PFSK-1 (cell line): ENCODE measurements at regions not wholly inside any gene's neighbourhood (a gene's known extent, or its start where the extent isn't known, plus 50 kb on each side); places are given as distances from the start of the nearest gene placed in this dataset.

Source experiments
- FOXP2 ChIP-seq: optimal IDR thresholded peaks from 2 replicates; pipeline ENCODE3; 2011; ENCODE audit warnings: borderline replicate concordance, control low read depth, inconsistent platforms; ENCODE audit not compliant: insufficient read depth; ENCODE audit errors: extremely low read length, extremely low read depth
- POLR2AphosphoS5 ChIP-seq: IDR thresholded peaks from 2 replicates; pipeline ENCODE4 v1.6.1; 2012; ENCODE audit warnings: low read depth, mild to moderate bottlenecking, control low read depth, low read length, moderate library complexity
- SIN3A ChIP-seq: IDR thresholded peaks from 2 replicates; pipeline ENCODE4 v1.6.1; 2012; ENCODE audit warnings: mild to moderate bottlenecking, low read length, moderate library complexity, borderline replicate concordance; ENCODE audit not compliant: insufficient read depth
- TAF1 ChIP-seq: IDR thresholded peaks from 2 replicates; pipeline ENCODE4 v1.6.1; 2012; ENCODE audit warnings: low read length, control low read depth, borderline replicate concordance; ENCODE audit not compliant: insufficient read depth
- TF ChIP-seq, protein P1 (sequence below), 2 experiments: IDR thresholded peaks; 2 replicates each; pipeline versions ENCODE4 v1.6.1 to v1.8.0; 2011 to 2012; ENCODE audit warnings: low read depth in 2 of 2, low read length in 2 of 2, control low read depth in 1 of 2, inconsistent platforms in 1 of 2, mild to moderate bottlenecking in 1 of 2, moderate library complexity in 1 of 2; ENCODE audit not compliant: insufficient read depth in 1 of 2

DNA sequence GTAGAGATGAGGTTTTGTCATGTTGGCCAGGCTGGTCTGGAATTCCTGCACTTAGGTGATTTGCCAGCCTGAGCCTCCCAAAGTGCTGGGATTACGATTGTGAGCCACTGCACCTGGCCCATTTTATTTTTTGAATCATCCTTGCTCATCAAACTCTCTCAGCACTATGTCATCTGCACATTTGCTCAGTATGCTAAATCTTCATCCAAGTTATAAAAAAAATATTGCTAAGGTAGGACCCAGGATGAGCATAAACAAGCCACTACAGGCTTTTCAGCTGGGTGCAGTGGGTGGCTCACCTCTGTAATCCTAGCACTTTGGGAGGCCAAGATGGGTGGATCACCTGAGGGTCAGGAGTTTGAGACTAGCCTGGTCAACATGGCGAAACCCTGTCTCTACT is 510.1 kb upstream of the LARGE1 start:
- TF ChIP-seq, protein P1, sequence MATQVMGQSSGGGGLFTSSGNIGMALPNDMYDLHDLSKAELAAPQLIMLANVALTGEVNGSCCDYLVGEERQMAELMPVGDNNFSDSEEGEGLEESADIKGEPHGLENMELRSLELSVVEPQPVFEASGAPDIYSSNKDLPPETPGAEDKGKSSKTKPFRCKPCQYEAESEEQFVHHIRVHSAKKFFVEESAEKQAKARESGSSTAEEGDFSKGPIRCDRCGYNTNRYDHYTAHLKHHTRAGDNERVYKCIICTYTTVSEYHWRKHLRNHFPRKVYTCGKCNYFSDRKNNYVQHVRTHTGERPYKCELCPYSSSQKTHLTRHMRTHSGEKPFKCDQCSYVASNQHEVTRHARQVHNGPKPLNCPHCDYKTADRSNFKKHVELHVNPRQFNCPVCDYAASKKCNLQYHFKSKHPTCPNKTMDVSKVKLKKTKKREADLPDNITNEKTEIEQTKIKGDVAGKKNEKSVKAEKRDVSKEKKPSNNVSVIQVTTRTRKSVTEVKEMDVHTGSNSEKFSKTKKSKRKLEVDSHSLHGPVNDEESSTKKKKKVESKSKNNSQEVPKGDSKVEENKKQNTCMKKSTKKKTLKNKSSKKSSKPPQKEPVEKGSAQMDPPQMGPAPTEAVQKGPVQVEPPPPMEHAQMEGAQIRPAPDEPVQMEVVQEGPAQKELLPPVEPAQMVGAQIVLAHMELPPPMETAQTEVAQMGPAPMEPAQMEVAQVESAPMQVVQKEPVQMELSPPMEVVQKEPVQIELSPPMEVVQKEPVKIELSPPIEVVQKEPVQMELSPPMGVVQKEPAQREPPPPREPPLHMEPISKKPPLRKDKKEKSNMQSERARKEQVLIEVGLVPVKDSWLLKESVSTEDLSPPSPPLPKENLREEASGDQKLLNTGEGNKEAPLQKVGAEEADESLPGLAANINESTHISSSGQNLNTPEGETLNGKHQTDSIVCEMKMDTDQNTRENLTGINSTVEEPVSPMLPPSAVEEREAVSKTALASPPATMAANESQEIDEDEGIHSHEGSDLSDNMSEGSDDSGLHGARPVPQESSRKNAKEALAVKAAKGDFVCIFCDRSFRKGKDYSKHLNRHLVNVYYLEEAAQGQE (IDR thresholded peaks at IDR 0.05; ENCODE audit: insufficient read depth in 1 of 2, low read depth in 2 of 2, low read length in 2 of 2) = no peak
- TF ChIP-seq TAF1 = no peak
- no peak for TF ChIP-seq POLR2AphosphoS5
- TF ChIP-seq SIN3A = no peak

DNA sequence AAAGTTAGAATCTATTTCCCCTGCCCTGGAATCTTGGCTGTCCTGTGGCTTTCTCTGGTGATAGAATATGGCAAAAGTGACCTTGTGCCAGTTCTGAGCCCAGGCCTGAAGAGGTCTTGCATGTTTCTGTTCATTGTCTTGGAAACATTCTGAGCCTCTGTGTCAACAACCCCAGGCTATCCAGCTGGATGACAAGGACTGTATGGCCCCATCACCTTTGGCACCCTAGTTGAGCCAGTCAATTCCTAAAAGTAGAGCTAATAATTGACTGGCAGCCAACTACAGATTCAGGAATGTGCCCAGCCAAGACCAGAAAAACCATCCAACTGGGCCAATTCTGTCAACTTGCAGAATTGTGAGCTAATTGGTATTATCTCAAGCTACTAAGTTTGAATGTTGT is 514.1 kb upstream of the LARGE1 start:
- TF ChIP-seq SIN3A (no peak), FOXP2 (no peak)

DNA sequence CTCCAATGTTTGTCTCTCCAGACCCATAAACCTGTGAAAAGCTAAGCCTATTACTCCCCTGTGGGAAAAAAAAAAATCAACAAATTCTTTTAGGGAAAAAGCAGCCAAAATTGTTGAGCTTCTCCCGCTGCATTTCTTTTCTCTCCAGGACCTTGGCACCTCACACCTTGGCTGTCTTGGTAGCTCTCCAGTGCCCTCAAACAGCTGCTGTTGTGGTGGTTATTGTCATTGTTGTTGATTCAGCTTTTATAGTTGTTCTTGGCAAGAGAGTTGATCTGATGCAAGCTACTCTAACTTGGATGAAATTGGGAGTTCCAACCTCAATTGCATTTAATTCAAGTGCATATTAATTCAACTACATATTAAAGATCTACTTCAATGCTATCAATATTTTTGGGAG is 516.9 kb upstream of the LARGE1 start:
- TF ChIP-seq, protein P1 (IDR thresholded peaks at IDR 0.05; ENCODE audit: insufficient read depth in 1 of 2, low read depth in 2 of 2, low read length in 2 of 2) = no peak
- no peak for TF ChIP-seq POLR2AphosphoS5
- no peak for TF ChIP-seq SIN3A
- TF ChIP-seq TAF1 = no peak
- TF ChIP-seq FOXP2 = no peak

DNA sequence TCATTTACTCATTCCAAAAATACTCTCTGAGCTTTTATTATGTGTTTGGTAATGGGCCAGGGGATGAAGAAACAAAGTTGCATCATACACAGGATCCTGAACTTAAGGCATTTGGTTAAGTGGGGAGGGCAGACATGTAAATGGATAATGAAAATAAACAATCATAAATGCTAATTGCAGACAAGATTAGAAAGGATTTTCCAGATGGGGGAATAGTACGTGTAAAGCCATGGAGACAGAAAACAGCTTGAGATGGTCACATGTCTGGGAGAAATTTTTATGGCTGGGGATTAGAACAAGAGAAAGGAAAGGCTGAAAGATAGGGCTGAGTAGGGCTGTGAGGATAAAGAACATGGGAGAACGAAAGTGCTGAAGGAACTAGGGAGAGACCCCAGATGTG is 534.3 kb upstream of the LARGE1 start:
- TF ChIP-seq POLR2AphosphoS5 (no peak), FOXP2 (no peak), TAF1 (no peak), SIN3A (no peak)
- TF ChIP-seq, protein P1 (IDR thresholded peaks at IDR 0.05; ENCODE audit: insufficient read depth in 1 of 2, low read depth in 2 of 2, low read length in 2 of 2) = no peak

DNA sequence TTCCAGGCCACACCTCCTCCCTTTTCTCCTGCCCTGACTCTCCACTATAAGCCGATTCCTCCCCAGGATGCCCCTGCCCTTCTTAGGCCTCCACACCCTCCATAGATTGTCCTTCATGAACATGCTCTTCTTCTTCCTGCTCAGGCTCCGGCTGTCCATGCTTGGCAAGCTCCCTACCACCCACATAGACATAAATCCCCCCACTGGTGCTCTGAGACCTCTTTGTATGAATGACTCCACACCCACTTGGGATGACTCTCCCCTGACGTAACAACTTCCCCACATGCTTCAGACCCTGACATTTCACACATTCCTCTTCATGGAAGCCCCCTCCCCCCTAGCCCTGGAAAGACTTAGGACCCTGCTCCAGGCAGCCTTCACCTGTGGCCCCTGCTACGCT is 542.5 kb upstream of the LARGE1 start:
- TF ChIP-seq SIN3A (no peak), TAF1 (no peak), FOXP2 (no peak), POLR2AphosphoS5 (no peak)
- TF ChIP-seq, protein P1 (IDR thresholded peaks at IDR 0.05; ENCODE audit: insufficient read depth in 1 of 2, low read depth in 2 of 2, low read length in 2 of 2) = no peak
